MM.1S (cell line): ENCODE measurements at regions not wholly inside any gene's neighbourhood (a gene's known extent, or its start where the extent isn't known, plus 50 kb on each side); places are given as distances from the start of the nearest gene placed in this dataset.

ENCODE experiments used
- CTCF ChIP-seq: fragments of 300-600 bp; sonication (generic); IDR thresholded peaks from 2 replicates; pipeline ENCODE4 v1.5.1; 2016; ENCODE audit warnings: antibody characterized with exemption, low read length, mixed read lengths
- EZH2 ChIP-seq: fragments of 300-600 bp; sonication (generic); optimal IDR thresholded peaks from 2 replicates; pipeline ENCODE3; 2017; ENCODE audit warnings: low read depth, mild to moderate bottlenecking, antibody characterized with exemption, low read length, mixed read lengths
- EZH2phosphoT487 ChIP-seq: fragments of 300-600 bp; sonication (generic); IDR thresholded peaks from 2 replicates; pipeline ENCODE4 v1.6.1; 2018; ENCODE audit warnings: antibody characterized with exemption, low read length

GRCh38 chr3:132973441-132973840 lies 64.8 kb upstream of the TMEM108 start:
- TF ChIP-seq EZH2phosphoT487 (no peak), CTCF (no peak), EZH2 (no peak)
